Lower leg skin (tissue), 3 donors: ENCODE measurements at regions not wholly inside any gene's neighbourhood (a gene's known extent, or its start where the extent isn't known, plus 50 kb on each side); places are given as distances from the start of the nearest gene placed in this dataset.

ENCODE experiments used
- CTCF ChIP-seq, 3 donors: fragments of 450-650 bp; IDR thresholded peaks; one replicate each; pipeline ENCODE4 v1.5.1; 2016; ENCODE audit warnings: antibody characterized with exemption in 3 of 3, mild to moderate bottlenecking in 3 of 3, moderate library complexity in 2 of 3
- POLR2A ChIP-seq, 2 donors: fragments of 450-650 bp; IDR thresholded peaks; one replicate each; pipeline ENCODE4 v1.6.1; 2016 to 2017; ENCODE audit warnings: antibody characterized with exemption in 2 of 2, mild to moderate bottlenecking in 1 of 2, moderate library complexity in 1 of 2

GRCh38 chr5:6918255-6918654 lies 205.0 kb downstream of the TENT4A start:
- no peak for TF ChIP-seq CTCF (IDR thresholded peaks at IDR 0.05)
- TF ChIP-seq POLR2A (IDR thresholded peaks at IDR 0.05) = no peak
